HFFc6 (cell line): ENCODE measurements at regions not wholly inside any gene's neighbourhood (a gene's known extent, or its start where the extent isn't known, plus 50 kb on each side); places are given as distances from the start of the nearest gene placed in this dataset.

ENCODE experiments used
- DNase-seq: peaks from one replicate; pipeline ENCODE4 v3.0.0-alpha.2; 2018
- H3K27ac Mint-ChIP-seq: 2 replicates; pipeline ENCODE4 v1.8.0; 2020; ENCODE audit warnings: mild to moderate bottlenecking, mixed read lengths
- H3K27me3 Mint-ChIP-seq: 2 replicates; pipeline ENCODE4 v1.8.0; 2021; ENCODE audit warnings: mild to moderate bottlenecking, moderate library complexity, mixed read lengths; ENCODE audit not compliant: insufficient read depth
- H3K36me3 Mint-ChIP-seq: 2 replicates; pipeline ENCODE4 v1.8.0; 2021; ENCODE audit warnings: low read depth, mixed read lengths
- H3K4me1 Mint-ChIP-seq: 2 replicates; pipeline ENCODE4 v1.8.0; 2020; ENCODE audit warnings: low read depth, mixed read lengths
- H3K4me3 Mint-ChIP-seq: 2 replicates; pipeline ENCODE4 v1.8.0; 2020; ENCODE audit warnings: mild to moderate bottlenecking, moderate library complexity, mixed read lengths
- H3K9me3 Mint-ChIP-seq: 2 replicates; pipeline ENCODE4 v1.8.0; 2020; ENCODE audit warnings: mild to moderate bottlenecking, mixed read lengths
- CTCF ChIP-seq: fragments of 200-600 bp; sonication (generic); IDR thresholded peaks from 2 replicates; pipeline ENCODE4 v1.5.0; 2021; ENCODE audit warnings: antibody characterized with exemption, mild to moderate bottlenecking

GRCh38 chr5:129853588-129853987 lies 50.7 kb upstream of the CHSY3 start:
- DNase-seq, result no peak
- H3K4me1 Mint-ChIP-seq, result no peaks in the 10 kb centered on the region
- no peaks in the 10 kb centered on the region for H3K9me3 Mint-ChIP-seq
- TF ChIP-seq CTCF, result no peak
- H3K4me3 Mint-ChIP-seq, result no peak overlapping the region
- H3K27ac Mint-ChIP-seq, result no peak overlapping the region
- no peaks in the 10 kb centered on the region for H3K36me3 Mint-ChIP-seq
- no peaks in the 10 kb centered on the region for H3K27me3 Mint-ChIP-seq
